HG03159 (cell line): ENCODE measurements at regions not wholly inside any gene's neighbourhood (a gene's known extent, or its start where the extent isn't known, plus 50 kb on each side); places are given as distances from the start of the nearest gene placed in this dataset.
"Not testable (repeated sequence)": the region's sequence is repeated elsewhere in the genome, so short reads cannot be mapped to it uniquely, and the experiment has no call there.

ENCODE experiments used
- ATAC-seq: cut with Tn5 transposase; IDR thresholded peaks from one replicate; pipeline ENCODE4 v1.9.1; 2021; ENCODE audit warnings: mild to moderate bottlenecking, moderate library complexity; ENCODE audit not compliant: unreplicated experiment

DNA sequence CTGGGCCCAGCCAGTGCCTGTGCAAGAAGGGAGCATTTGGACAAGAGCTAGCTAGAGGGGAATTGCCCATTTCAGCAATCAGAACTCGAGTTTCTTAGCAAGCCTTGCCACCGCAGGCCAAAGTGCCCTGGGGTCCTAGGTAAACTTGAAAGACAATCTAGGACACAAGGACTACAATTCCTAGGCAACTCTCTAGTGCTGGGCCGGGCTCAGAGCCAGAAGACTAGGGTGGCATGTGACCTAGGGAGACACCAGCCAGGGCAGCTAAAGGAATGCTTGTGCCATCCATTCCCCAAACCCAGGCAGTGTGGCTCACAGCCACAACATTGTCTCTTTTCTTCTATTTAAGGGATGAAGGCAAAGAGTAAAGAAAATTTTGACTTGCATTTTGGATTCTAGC lies 205.0 kb downstream of the BMP4 start:
- ATAC-seq: no peak

DNA sequence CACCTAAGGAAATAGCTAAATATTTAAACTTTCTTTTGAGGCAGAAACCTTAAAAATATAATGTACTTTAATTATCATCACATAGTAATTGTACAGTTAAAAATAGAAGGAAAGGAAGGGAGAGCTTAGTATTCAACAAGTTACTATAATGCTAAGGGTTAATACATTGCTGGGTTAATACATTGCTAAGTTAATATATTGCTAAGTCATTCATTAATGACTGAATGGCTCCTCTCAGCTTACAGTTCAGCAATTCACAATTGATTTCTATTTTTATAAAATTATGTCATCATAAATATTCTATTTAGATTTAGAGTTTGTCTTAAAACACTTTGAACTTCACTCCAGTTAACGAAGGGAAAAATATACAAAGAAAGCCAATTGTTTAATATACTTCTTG lies 207.9 kb downstream of the BMP4 start:
- no peak for ATAC-seq

DNA sequence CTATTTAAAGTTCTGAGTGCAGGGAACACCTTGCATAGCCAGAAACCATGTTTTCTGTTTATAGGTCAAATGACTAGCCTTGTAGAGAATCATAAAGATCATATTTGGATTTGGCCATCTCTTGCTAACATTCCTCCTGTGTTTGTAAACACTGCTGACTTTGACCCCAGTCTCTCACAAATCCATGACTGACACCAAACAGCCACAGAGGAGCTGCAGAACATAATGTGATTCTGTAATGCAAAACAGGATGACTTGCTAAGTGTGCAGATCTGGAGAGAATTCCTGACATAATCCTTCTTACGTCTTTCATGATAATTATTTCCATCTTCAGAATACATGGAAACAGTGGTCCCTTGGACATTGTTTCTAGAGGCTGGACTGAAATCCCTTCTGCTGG lies 211.8 kb downstream of the BMP4 start:
- no peak for ATAC-seq

DNA sequence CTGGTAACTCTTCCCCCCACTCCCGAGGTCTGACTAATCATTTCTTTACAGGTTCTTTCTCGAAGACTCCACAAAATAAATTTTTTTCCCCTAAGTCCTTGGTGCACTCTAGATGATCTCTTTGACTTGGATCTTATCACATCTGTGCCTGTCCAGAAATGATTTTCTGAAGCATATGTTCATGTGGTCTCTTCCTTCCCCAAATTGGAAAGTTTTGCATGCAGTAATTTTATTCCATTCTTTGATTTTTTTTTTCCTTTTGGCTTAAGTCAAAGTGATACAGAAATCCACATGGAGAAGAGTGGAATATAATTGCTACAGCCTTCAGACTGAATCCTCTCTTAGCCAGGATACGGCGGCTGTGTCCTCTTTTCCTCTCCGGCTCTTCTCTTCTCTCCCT lies 213.3 kb downstream of the BMP4 start:
- ATAC-seq: no peak

DNA sequence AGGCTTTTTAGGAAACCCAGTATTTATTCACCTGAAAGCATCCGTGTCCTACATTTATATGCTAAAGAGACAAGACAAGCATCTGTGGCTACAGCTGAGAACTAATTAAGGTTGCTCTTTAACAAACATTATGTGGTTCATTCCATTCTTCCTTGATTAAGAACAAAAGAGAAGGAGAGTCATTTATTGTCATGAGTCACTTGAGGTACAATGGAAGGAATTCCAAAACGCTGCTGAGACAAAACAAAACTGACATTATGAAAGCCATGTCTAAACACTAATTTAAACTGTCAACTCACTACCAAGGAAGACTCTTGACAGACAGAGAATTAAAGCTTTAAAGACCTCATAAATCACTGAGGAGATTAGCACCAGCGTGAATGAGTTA lies 214.4 kb downstream of the BMP4 start:
- no peak for ATAC-seq

DNA sequence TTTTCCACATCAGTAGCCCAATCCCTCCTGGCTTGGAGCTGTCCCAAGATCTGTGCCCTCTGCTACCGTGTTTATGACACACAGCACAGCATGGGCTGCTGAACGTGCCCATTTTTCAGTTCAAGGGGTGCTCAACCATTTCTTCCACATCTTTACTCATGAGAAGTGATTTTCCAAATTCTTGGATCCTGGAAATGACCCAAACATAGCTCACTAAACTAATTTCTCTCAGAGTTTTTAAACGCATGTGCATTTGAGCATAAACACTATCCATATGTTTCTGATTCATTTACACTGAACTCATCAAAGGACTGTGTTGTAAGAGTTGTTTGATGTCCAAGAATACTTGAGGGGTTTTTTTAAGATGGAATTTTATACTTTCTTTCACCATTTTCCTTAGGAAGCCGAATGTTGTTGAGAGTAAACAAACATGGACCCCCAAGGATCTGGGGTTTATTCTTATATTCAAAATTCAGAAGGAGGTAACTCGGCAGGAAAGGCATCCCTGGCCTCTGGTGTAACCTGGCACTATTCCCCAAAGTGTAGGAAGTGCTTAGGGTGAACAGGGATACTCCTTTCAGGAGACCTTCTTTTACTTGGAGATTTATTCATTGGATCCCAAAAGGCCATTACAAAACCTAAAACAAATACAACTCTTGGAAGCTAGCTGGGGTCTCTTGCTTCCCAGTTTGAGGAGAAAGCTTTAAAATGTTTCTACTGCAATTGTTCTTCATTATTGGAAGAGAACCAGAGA lies 215.0 kb downstream of the BMP4 start:
- ATAC-seq: no peak

DNA sequence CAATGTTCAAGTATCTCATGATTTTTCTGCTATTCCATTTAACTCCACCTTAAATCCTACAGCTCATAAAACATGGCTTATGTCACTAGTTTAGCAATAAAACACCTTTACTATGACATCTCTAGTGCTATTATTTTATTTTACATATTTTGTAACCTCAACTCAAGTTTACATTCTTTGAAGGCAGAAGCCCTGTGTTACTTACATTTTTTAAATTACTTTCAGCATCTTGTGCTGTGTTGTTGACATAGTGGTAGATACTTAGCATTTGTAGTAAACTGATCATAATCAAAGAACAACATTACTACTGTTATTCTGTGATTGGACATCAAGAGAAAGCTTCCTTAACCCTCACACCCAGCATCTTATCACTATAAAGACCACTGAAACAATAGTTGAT lies 216.1 kb downstream of the BMP4 start:
- ATAC-seq: no peak

DNA sequence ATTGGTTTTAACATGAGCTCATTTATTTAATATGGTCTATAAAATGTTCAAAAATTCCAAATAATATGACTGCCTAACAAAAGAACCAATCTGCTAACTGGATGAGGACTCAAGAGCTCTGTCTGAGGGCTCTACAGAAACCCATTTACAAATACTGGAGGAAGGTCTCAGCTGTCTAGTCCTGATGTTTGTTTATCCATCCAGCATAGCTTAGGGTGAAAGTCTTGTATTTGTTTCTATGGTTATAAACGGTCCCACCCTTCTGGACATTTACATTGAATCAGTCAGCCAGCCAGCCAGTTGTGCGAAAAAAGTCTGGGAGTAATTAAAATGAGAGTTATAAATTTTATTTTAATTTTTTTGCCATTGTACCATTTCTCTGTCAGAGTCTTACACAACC lies 220.7 kb downstream of the BMP4 start:
- no peak for ATAC-seq

DNA sequence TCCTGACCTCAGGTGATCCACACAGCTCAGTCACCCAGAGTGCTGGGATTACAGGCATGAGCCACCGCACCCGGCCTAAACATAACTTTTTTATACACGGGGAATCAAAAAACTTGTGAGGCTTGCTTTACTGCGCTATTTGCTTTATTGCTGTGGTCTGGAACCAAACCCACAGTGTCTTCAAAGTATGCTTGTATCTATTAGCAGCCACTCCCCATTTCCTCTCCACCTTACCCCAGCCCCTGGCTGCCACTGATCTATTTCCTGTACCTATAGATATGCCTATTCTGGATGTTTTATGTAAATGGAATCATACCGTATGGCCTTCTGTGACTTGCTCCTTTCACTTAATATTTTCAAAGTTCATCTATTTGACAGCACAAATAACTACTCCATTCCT lies 233.4 kb downstream of the BMP4 start:
- no peak for ATAC-seq

DNA sequence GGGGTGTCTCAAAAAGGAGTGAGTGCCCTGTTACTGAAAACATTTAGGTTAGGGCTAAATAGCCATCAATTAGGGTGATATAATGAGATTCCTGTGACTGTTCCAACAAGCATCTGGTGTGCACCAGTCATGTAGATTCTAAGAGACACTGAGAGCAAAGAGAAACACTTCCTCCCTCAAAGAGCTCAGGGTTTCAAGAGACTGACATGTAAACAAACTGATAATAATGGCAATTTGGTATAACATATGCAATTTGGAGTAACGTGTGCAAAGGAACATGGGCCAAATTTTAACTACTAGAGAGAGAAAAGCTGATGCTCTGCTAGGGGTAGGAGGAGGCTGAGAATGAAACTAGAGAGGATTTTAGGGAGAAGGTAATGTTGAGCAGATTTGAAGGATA lies 237.1 kb downstream of the BMP4 start:
- no peak for ATAC-seq

DNA sequence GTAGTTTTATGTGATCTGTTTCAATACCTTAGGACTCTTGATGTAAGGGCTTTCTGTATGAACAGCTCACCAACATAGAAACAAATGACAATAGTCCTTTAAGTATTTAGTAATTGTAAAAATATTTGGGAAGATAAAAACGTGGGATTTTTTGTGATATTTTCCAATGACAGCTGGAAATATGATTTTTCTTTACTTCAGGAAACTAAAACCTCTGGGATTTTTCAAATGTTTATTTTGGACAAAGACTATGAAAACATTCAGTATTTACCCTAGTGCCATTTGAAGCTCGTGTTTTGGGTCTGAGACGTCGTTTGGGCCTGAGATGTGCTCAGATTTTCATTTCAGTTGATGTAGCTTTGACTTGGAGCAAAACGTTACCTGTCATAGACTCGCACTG lies 240.0 kb downstream of the BMP4 start:
- ATAC-seq: no peak

DNA sequence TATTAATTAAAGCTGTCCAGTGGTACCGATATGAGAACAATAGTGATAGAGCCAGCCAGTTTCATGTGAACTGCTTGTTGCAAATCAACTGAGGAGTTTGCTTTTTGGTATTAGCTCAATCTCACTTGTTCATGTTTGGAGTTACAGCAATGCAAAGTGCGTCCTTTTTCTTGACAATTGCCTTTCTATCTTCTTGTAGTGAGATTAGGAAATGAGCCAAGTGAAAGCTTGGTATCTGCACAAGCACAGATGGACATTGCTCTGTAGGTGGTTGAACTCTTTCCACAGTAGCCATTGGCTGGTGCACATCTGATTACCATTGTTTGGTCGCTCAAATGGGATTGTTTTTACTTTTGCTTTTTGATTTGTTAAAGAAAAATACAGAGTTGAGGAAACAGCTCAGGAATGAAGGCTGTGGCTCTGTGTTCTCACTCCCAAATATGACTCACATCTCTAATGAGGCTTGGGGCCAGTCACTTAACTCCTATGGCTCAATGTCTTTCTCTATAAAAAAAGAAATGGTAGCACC lies 241.4 kb downstream of the BMP4 start:
- ATAC-seq: no peak

DNA sequence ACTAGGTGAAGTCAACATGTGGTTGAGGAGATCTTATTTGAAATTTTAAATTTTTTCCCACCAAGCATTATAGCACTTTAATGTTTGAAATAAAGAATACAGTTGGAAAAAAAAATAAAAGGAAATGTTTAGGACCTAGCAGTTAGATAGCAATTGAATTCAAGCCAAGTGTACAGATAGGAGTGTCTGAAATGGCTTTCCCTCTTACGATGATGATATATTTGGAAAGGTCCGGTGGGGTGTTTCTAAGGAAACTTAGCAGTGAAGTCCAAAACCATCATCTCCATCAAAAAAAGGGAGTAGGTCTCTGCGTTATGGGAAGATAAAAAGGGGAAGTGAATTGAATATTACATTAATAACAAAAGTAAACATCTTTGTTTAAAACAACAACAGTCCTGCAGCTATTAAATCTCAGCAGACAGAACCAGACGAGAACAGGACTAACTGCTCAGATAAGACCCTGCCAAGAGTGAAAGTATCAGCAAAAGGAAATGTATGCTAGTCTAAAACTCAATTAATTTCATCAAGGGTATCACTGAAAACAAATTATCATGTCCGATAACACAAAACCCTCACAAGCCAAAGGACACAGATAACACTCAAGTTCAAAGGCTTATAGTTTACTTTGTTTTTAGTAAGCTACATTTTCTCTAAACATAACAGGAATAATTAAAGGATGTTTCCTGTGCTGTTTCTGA lies 242.0 kb downstream of the BMP4 start:
- ATAC-seq: no peak

DNA sequence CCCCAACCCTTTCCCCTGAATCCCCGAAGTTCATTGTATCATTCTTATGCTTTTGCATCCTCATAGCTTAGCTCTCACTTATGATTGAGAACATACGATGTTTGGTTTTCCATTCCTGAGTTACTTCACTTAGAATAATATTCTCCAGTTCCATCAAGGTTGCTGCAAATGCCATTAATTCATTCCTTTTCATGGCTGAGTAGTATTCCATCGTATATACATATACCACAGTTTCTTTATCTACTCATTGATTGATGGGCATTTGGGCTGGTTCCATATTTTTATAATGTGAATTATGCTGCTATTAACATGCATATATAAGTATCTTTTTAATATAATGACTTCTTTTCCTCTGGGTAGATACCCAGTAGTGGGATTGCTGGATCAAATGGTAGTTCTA lies 243.7 kb downstream of the BMP4 start:
- not testable (repeated sequence) for ATAC-seq

DNA sequence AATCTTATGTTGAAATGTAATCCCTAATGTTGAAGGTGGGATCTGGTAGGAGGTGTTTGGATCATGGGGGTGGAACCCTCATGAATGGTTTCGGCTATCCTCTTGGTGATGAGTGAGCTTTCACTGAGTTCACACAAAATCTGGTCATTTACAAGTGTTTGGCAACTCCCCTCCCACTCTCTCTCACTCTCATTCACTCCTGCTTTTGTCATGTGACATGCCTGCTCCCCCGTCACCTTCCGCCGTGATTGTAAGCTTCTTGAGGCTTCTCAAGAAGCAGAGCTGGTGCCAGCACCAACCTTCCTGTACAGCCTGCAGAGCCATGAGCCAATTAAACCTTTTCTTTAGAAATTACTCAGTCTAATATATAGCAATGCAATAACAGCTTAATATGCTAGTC lies 245.4 kb downstream of the BMP4 start:
- no peak for ATAC-seq

DNA sequence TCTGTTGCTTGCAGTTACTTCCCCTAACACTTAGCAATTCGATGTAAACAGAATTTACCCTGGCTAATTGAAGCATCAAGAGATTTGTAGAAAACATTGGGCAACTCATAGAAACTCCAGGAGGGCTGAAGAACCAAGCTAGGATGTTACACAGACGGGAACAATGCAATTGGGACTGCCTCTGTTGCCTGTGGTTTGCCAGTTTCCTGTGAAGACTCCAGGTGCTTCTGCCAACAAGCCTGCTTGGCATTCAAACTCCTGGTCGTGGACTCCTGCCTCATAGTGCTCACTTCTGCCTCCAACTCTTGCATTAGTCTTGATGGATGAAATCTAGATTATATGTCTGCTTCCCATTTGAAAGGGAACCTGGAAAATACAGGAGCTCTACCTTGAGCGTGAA lies 246.0 kb downstream of the BMP4 start:
- no peak for ATAC-seq

DNA sequence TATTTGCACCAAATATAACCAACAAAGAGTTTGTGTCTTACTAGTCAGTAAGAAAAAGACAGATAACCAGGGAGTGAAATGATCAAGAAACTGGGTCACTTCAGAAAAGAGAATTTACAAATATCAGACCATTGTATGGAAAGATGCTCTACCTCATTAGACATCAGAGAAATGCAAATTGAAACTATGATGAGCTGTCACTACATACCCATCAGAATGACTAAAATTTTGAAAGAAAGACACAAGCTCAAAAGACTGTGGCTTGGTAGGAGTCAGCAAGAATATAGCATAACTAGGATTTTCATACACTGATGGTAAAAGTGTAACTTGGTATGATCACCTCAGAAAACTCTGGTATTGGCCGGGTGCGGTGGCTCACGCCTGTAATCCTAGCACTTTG lies 247.2 kb downstream of the BMP4 start:
- no peak for ATAC-seq

DNA sequence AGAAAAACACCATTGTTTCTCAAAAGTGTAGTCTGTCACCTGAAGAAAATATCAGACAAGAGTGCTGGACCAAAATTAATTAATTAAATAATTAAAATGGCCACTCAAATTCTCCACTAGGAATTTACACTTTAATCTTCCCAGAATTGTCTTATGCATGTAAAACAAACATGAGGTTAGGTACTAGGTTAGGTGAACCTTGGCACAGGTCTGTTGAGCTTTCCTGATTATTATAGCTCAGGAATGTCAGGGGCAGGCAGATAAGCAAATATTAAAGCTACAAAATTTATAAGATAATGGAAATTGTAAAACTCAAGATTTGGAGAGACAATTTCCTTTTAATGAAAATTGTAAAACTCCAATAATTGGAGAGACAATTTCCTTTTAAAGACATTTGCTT lies 253.2 kb downstream of the BMP4 start:
- no peak for ATAC-seq

DNA sequence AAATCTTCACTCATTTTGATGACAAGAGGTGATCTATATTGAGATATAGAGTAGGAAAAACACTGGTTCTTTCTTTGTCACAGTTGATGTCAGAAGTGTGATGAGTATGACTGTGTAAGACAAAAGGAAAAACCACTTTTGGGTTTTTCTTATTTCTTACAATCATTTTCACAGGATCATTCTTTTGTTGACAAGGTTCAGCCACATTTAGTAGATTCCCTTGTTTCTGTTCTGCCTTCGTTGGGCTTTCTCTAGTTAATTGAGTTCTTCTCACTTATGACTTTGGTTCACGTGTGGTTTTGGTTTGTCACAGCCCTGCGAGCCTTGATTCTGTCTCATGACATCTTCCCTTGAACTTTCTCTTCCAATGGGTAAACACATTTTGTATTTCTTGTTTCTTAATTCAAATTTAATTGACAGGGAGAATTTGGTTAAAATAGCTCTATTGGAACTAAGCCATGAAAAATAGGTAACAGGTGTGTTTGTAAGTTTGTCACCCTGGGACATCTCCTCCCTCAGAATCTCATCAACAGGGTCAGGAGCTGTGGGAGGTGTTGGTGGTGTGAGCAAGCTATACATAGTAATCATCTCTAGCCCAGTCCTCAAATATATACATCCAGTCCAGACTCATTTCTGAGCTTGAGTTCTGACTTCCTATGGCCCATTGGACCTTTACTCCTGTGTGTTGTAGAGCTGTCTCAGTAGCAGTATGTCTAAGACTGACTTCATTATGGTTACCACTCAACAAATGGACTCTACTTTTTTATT lies 255.3 kb downstream of the BMP4 start:
- no peak for ATAC-seq

DNA sequence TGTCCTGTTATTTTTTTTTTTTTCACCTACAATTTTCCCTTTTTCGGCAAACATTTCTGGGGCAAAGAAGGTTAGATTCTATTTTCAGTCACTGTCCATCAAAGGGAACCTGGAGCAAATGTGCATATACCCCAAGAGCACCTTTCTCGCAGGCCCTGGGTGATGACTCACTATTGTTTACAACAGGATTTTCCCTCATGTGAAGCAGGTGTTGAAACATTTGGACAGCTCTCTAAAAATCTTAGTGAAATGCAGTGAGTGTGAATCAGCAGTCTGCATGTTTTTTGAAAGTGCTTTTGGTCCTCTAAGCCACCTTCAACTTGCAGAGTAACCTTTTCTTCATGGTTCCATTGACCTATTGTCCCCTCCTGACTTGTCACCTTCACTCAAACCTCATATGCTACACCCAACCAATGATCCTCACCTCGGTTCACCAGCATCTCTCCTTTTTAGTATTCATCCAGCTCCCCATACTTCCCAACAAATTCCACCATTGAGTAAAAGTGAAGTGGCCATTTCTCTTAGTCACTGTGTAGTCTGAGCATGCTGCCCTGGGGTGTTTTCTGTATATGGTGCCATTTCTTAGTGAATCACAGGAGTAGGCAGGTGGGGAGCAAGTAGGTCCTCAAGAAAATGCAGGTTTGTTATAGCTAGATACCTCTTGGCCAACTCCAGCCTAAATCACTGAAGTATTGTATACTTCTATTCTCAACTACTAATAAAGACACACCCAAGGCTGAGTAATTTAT lies 260.2 kb downstream of the BMP4 start:
- ATAC-seq: no peak

DNA sequence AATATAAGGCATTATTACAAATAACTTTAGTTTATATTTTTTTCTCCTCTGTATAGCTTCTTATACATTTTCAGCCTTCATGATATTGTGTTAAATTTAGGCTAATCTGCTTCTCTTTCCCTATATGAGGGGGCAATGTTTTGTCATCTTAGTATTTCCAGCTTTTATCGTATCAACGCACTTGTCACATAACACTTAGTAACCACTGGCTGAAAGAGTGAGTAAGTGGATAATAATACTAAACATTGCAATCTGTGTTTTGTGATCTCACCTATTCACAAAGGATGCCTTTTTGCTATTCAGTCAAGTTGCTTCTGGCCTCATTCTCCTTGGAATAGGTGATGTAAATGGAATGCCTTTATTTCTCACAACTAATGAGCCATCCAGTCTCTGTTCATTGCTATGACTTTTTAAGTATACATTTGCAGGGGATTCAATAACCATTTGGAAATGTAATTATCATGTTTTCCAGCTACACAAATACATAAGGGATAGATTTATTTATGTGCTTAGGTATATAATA lies 260.9 kb downstream of the BMP4 start:
- no peak for ATAC-seq
